Glomerular visceral epithelial cell (primary cell): ENCODE measurements at regions not wholly inside any gene's neighbourhood (a gene's known extent, or its start where the extent isn't known, plus 50 kb on each side); places are given as distances from the start of the nearest gene placed in this dataset.
"Not testable (repeated sequence)": the region's sequence is repeated elsewhere in the genome, so short reads cannot be mapped to it uniquely, and the experiment has no call there.

ENCODE experiments used
- DNase-seq: peaks from one replicate; pipeline ENCODE4 v3.0.0-alpha.2; 2016; ENCODE audit errors: extremely low spot score

GRCh38 chr19:23470873-23471545 lies 75.7 kb upstream of the ZNF91 start:
- DNase-seq: no peak

GRCh38 chr19:23464349-23464748 lies 69.1 kb upstream of the ZNF91 start:
- not testable (repeated sequence) for DNase-seq

- no peak for DNase-seq
Measured at GRCh38 chr19:23461120-23461519, 65.8 kb upstream of the ZNF91 start.

- no peak for DNase-seq
Measured at GRCh38 chr19:23460656-23461055, 65.4 kb upstream of the ZNF91 start.
